ENCODE measurements at regions not wholly inside any gene's neighbourhood (a gene's known extent, or its start where the extent isn't known, plus 50 kb on each side); places are given as distances from the start of the nearest gene placed in this dataset.

DNA sequence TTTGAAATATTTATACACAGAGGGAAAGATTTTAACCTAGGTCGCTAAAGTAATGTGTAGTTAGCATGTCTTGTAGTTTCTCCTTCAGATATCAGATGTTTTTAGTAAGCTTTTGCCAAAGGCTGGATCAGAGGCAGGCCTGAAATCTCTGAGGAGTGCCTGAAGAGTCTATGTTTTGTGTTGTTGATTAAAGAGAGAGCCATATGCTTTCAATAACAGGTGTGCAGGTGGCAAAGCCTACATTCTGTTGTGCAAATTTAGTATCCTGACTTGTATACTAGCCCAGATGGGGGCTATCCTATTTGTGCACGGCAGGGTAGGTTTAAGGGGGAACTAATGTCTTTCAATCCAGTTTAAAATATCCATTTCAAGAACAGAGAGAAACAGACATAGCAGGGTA lies 167.1 kb upstream of the ATXN1 start:
- no peak overlapping the region for H3K4me3 ChIP-seq (ENCODE audit: low read length)
- TF ChIP-seq, protein P1, sequence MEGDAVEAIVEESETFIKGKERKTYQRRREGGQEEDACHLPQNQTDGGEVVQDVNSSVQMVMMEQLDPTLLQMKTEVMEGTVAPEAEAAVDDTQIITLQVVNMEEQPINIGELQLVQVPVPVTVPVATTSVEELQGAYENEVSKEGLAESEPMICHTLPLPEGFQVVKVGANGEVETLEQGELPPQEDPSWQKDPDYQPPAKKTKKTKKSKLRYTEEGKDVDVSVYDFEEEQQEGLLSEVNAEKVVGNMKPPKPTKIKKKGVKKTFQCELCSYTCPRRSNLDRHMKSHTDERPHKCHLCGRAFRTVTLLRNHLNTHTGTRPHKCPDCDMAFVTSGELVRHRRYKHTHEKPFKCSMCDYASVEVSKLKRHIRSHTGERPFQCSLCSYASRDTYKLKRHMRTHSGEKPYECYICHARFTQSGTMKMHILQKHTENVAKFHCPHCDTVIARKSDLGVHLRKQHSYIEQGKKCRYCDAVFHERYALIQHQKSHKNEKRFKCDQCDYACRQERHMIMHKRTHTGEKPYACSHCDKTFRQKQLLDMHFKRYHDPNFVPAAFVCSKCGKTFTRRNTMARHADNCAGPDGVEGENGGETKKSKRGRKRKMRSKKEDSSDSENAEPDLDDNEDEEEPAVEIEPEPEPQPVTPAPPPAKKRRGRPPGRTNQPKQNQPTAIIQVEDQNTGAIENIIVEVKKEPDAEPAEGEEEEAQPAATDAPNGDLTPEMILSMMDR (IDR thresholded peaks at IDR 0.05; ENCODE audit: insufficient read depth, low read depth, low read length, missing control alignments), result no peak
- DNase-seq (ENCODE audit: low read depth), result no peak

DNA sequence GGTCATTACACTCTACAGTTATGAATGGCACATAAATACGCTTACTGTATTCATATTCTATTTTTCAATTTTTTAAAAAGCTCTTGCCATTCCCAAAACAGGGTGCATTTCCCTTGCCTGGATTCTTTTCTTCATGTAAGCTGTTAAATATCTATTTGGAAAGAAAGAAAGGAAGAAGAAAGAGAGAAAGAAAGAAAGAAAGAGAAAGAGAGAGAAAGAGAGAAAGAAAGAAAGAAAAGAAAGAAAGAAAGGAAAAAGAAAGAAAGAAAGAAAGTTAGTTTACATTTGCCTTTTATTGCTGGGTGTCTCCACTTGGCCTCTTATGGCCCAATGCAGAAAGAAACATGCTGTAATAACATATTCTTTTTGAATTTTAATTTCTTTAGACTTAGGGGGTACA lies 165.9 kb upstream of the ATXN1 start:
- TF ChIP-seq, protein P1 (IDR thresholded peaks at IDR 0.05; ENCODE audit: insufficient read depth, low read depth, low read length, missing control alignments), result no peak
- no peak overlapping the region for H3K4me3 ChIP-seq (ENCODE audit: low read length)
- no peak for DNase-seq (ENCODE audit: low read depth)

DNA sequence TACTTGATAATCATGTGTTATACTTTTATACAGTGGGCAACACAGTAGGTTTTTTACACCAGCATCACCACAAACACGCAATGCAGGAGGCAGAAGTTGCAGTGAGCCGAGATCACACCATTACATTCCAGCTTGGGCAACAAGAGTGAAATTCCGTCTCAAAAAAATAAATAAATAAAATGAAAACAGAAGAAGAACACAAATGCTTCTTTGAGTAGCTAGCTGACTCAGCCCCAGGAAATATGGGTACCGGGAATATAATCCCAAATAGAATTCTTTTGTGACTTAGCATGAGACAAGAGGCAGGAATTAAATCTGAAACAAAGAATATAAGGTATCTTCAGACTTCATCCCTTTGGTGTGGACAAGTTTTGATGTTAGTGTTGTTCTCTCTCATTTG lies 164.2 kb upstream of the ATXN1 start:
- no peak for DNase-seq (ENCODE audit: low read depth)
- H3K4me3 ChIP-seq (ENCODE audit: low read length), result no peak overlapping the region
- TF ChIP-seq, protein P1 (IDR thresholded peaks at IDR 0.05; ENCODE audit: insufficient read depth, low read depth, low read length, missing control alignments), result no peak

DNA sequence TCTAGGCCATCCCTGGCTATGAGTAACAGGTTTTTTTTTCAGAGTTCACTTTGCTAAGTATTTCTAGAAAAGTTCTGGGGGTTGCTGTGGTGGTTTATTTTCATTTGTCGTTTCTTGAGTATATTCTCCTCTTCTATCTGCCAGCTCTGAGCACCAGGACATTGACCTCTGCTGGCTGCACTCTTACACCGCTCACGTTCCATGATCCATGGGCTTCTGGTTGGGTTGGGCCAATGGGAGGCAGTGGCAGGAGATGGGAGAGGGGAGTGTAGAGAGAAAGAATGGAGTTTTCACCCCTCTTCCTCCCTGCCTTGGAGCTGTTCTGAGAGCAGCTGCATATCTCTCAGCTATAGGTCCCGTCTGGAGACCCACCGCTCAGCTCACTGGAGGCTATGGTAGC lies 161.0 kb upstream of the ATXN1 start:
- DNase-seq (ENCODE audit: low read depth), result no peak
- TF ChIP-seq, protein P1 (IDR thresholded peaks at IDR 0.05; ENCODE audit: insufficient read depth, low read depth, low read length, missing control alignments), result no peak
- no peak overlapping the region for H3K4me3 ChIP-seq (ENCODE audit: low read length)

DNA sequence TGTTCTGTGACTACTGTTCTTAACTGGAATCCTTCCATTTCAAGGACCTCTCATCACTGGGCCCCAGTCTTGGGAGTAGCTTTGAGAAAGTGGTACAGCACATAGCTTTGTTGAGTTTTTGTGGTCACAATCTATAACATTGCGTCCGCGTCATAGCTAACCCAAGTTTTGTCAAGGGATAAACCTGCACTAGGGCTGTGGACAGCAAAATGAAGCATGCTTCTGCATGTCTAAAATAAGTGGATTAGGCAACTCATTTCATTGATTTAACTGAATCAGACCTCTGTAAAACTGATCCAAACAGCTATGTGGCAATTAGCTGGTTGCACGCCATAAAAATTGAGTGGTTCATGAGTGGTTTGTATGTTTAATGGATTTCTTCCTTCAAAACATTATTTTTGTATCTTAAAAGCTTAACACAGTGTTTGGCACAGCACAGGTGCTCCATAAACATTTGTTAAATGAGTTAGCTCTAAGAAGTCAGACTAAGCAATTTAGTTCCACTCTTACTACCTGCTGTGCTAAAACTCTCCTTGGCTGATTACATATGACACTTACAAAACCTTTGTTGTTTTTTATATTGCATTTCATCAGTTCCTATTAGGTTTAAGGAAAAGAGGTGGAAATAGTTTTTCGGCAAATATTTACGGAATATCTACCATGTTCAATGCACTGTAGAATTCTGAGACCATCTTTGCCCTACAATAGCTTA lies 160.3 kb upstream of the ATXN1 start:
- peak; percentile 94 for DNase-seq (ENCODE audit: low read depth)
- no peak overlapping the region for H3K4me3 ChIP-seq (ENCODE audit: low read length)
- TF ChIP-seq, protein P1 (IDR thresholded peaks at IDR 0.05; ENCODE audit: insufficient read depth, low read depth, low read length, missing control alignments), result no peak

DNA sequence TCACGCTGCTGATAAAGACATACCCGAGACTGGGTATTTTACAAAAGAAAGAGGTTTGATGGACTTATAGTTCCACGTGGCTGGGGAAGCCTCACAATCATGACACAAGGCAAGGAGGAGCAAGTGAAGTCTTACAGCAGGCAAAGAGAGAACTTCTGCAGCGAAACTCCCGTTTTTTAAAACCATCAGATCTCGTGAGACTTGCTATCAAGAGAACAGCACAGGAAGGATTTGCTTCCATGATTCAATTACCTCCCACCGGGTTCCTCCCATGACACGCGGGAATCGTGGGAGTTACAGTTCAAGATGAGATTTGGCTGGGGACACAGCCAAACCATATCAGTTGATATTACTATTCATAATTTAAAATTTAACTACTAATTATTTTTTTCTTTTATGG lies 157.3 kb upstream of the ATXN1 start:
- no peak for DNase-seq (ENCODE audit: low read depth)
- TF ChIP-seq, protein P1 (IDR thresholded peaks at IDR 0.05; ENCODE audit: insufficient read depth, low read depth, low read length, missing control alignments), result no peak
- no peak overlapping the region for H3K4me3 ChIP-seq (ENCODE audit: low read length)

DNA sequence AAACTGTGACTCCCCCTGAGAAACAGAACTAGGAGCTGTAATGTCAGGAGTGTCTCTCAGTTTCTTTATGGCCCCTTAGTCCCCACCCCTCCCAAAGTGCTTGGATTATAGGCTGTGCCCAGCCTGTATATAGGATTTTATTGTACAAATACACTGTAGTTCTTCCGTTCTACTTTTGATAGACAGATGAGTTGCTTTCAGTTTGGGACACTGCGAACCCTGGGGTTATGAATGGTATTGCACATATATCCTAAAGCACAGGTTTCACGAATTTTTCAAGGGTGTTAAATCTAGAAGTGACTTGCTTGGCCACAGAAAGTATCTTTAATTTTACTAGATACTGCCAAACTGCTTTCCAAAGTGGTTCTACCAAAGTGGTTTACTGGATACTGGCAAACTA lies 152.9 kb upstream of the ATXN1 start:
- no peak for DNase-seq (ENCODE audit: low read depth)
- no peak overlapping the region for H3K4me3 ChIP-seq (ENCODE audit: low read length)
- TF ChIP-seq, protein P1 (IDR thresholded peaks at IDR 0.05; ENCODE audit: insufficient read depth, low read depth, low read length, missing control alignments), result no peak

All from epithelial cell of esophagus (primary cell).